ENCODE measurements at regions not wholly inside any gene's neighbourhood (a gene's known extent, or its start where the extent isn't known, plus 50 kb on each side); places are given as distances from the start of the nearest gene placed in this dataset.

GRCh38 chr2:208545403-208546042 lies 138.9 kb downstream of the PTH2R start:
- DNase-seq (ENCODE audit: low spot score) = no peak

DNA sequence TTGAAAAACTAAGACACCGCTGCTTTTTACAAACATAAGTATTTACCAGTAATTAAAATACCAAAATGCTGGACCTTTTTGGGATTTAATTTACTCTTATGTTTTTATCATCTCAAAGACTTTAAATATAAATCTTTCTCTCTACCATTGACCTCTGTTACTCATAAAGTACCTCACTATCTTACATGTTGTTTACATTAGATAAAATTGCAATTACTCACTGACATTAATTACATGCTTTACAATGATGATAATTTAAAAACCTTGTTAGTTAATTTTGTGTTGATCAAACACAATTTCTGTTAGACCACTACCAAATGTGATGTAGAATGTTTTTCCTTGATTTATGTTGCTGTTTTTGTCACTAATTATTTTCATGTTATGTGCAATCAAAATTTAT lies 139.5 kb downstream of the PTH2R start:
- DNase-seq (ENCODE audit: low spot score) = no peak

DNA sequence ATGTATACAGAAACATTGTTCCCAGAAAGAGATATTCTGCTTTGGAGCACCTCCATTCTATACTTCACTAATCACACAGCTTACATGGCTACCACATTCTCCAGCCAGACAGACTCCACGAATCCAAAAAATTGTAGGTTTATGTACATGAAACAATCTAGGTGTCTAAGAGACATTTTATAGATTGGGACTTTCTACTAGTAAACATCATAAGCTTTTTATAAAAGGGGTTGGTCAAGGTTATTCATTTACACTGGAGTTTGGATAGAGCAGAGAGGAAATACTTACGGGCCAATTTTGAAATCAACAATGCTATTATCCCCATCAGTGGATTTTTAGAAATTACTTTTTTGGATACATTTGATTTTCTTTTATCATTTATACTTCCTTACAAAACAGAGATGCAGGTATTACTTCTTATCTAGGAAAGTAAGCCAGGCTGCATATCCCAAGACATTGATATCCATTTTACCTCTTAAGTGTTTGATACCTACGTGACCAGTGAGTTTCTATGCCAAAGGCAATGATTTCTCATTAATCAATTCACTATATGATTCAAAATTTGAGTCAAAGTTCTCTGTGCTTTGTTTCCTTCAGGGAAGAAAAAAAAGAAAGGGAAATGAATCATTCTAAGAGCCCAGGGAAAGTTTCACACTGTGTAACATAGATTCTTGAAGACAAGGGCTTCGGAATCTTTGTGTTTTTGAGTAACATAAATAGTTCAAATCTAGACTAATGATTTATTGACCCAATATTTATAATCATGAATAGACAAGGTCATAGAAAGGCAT lies 140.5 kb downstream of the PTH2R start:
- DNase-seq (ENCODE audit: low spot score) = no peak

- DNase-seq (ENCODE audit: low spot score) = no peak
Observed at GRCh38 chr2:208548700-208549099, 142.1 kb downstream of the PTH2R start.

- no peak for DNase-seq (ENCODE audit: low spot score)
Observed at GRCh38 chr2:208549546-208550158, 143.1 kb downstream of the PTH2R start.

DNA sequence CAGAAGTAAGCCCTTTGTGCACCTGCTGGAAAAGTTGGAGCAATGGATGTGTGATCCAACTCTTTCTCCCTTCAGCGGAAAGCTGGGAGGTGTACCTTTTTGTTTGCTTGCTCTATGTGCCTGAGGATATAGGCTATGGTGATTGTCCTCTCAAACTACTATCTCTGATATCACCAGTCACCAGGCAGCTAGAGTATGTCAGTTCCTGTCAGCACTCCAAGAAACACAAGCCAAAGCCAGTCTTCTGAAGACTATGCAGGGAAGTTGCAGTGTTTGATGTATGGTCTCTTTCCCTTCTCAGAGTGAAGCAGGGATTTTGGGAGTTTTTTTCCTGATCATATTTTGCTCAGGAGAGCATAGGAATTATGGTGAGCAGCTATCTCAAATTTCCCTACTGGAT lies 146.4 kb downstream of the PTH2R start:
- no peak for DNase-seq (ENCODE audit: low spot score)

DNA sequence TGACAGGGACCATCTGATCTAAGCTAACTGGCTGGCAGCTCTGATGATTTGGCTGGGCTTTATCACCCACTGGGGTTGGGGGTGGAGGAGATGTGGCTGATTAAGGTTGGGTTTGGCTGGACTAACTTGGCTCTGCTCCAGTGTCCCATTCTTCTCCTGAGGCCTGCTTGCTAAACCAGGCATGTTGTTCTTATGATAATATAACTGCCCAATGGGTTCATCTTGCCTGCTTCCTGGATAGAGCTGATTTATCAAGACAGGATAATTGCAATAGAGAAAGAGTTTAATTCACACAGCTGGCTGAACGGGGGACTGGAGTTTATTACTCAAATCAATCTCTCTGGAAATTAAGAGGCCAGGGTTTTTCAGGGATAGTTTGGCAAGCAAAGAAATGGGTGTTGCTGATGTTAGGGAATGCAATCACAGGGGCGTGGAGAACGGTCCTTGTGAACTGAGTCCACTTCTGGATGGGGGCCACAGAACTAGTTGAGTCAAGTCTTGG lies 150.4 kb downstream of the PTH2R start:
- DNase-seq (ENCODE audit: low spot score) = no peak

DNA sequence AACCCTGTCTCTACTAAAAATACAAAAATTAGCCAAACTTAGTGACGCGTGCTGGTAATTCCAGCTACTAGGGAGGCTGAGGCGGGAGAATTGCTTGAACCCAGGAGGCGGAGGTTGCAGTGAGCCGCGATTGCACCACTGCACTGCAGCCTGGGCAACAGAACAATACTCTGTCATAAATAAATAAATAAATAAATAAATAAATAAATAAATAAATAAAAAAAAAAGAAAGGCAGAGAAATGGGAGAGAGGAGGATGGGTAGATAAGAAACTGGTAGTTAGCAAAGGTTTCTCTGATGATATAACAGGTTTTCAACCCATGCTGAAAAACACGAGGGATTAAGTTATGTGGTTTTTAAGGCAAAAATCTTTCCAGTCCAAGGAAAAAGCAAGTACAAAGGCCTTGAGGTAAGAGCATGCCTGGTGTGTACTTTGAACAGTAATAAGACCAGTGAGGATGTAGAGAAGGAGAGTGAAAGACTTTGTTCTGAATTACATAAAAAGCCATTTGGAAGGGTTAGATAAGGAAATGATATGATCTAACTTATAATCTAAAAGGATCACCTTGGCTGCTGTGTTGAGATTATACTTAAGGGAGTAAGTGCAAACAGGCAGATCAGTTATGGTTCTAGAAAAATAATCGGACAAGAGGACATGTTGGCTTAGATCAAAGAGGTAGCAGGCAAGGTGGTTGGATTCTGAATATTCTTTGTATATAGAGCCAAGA lies 159.3 kb downstream of the PTH2R start:
- DNase-seq (ENCODE audit: low spot score) = no peak

- no peak for DNase-seq (ENCODE audit: low spot score)
Observed at GRCh38 chr2:208568203-208568602, 161.6 kb downstream of the PTH2R start.

DNA sequence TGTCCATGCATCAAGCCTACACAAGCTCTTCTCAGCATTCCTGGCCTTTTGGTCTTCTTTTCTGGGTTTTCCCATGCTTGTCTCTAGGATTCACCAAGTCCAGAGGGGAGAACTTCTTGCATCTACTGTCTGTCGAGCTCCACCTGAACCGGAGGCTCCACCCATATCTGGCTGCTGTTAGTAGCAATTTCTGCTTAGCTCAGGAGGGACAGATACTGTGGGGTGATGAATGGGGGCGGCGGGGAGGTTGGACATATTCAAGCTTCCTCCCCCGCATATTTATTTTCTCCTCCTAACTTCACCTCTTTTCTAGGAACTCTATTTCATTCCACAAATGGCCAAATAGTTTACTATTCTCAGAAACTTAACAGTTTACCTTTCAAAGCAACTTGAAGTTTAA lies 163.5 kb downstream of the PTH2R start:
- no peak for DNase-seq (ENCODE audit: low spot score)

- DNase-seq (ENCODE audit: low spot score) = no peak
Observed at GRCh38 chr2:208570851-208571763, 164.5 kb downstream of the PTH2R start.

GRCh38 chr2:208571764-208572131 lies 165.2 kb downstream of the PTH2R start:
- DNase-seq (ENCODE audit: low spot score) = no peak

- DNase-seq (ENCODE audit: low spot score) = no peak
Observed at GRCh38 chr2:208573569-208573968, 167.0 kb downstream of the PTH2R start.

DNA sequence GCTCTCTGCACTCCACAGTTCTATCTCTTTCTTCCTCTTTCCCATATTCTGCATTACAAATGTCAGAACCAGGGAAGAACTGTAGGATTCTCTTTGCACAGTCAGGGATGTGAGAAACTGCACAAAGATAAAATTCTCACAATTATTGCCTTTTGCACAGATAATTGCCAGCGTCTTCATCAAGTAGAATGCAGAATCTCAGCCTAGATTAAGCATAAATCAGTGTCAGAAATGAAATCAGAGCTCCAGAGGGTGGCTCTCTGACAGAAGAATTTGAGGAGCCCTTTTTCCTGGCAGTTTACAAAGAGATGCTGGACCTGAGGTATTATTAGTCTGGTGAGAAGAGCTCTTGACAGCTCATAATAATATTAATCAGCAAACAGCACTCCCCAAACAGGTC lies 173.1 kb downstream of the PTH2R start:
- no peak for DNase-seq (ENCODE audit: low spot score)

GRCh38 chr2:208584378-208584985 lies 177.9 kb downstream of the PTH2R start:
- DNase-seq (ENCODE audit: low spot score) = no peak

DNA sequence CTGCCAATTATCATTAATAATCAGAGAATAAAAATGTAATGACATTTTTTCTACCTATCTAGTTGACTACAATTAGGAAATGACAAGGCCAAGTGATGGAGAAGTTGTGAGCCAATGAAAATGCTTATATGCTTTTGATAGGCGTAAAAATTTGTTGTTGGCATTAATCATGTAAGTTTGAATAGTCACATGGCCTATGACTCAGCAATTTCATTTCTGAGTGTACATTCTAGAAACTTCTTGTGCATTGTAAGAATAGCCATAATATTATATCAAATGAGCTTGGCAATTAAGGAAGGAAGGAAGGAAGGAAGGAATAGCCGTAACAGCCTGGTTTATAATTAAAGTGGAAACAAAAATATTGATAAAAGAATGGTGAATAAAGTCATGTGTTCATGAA lies 179.9 kb downstream of the PTH2R start:
- DNase-seq (ENCODE audit: low spot score) = no peak

DNA sequence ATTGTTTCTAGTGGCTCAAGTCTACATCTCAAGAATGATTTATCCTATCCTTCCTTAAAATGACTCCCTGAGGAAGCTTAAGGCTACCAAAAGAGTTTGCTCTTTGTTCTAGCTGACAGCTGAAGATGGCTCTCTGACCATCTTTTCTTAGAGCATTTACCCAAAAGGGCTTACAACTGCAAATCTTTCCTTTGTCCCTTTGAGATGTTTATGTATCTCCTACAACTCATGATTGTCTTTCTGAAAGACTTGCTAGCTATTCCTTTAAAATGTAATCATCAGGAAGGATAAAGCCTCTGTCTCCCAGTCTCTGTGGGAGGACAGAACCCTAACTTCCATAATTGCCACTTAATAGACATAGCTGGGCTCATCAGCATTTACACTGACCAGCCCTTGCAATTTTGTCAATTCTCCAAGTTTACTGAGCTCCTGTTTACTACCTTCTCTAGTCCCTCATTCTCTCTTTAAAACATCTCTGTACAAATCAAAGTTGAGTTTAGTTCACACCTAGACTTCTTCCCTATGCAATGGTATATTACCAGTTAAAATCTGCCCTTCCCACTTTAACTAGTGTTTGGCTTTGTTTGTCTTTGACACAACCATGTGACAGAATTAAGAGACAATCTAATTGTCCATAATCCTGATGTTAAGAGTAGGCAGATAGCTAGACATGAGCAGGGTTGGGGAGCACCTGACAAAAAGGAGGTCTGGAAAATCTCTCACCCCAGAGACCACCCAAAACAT lies 188.2 kb downstream of the PTH2R start:
- no peak for DNase-seq (ENCODE audit: low spot score)

DNA sequence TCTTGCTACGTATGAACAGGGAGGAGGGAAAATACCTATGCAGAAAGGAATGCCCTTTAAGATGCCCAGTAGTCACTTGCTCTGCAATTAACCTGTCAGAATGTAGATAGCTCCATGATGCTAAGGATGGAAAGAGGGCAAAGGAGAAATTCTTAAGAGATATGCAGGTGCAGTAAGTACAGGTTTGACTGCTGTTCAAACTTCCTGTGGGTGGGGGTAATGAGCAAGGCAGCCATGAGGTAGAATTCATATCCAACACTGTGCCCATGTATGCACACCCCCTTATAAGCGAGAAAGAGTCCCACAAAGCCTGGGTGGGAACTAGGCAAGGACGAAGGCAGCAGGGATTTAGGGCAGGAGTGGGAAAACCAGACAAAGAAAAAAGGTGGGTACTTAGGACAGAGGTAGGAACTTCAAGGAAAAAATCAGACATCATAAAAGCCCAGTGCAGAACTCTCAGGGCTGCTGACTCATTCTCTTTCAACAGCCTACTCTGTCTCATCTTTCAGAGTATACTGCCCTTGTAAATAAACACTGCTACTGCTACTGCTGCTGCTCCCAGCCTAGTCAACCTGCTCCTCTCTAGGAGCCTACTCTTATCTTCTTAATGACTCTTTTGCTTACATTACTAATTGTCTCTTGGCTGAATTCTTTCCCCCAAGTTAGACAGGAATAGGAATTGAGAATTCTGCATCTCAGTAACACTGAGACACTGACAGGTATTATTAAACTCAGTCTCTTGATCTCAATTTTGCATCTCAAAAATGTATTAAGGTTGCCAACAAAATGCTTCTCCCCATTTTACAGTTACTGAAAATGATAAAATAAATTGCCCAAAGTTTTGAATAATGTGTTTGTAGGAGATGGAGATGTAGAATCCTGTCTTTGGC lies 189.0 kb downstream of the PTH2R start:
- DNase-seq (ENCODE audit: low spot score) = no peak

DNA sequence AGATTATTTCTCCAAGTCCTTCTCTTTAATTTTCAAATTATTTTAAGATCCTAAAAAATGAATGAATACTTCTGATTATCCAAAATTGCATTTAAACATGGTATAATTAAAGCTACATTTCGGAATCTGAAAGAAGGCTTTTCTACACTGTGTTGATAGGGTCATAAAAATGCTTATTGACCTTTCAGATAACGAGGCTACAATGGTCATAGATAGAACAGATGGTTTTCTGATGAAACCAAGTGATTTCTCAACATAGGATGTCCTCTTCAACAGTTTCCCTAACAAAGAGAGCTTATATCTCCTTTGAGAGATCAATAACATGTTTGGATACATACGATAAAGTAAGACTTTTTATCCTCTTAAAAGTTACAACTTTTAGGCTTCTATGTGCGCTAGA lies 201.1 kb downstream of the PTH2R start:
- DNase-seq (ENCODE audit: low spot score) = no peak
